GM12891 (cell line): ENCODE measurements at regions not wholly inside any gene's neighbourhood (a gene's known extent, or its start where the extent isn't known, plus 50 kb on each side); places are given as distances from the start of the nearest gene placed in this dataset.

Experiments used
- POLR2A ChIP-seq: IDR thresholded peaks from 2 replicates; pipeline ENCODE4 v1.6.1; 2011; ENCODE audit warnings: low read depth, low read length, control low read depth
- TAF1 ChIP-seq: IDR thresholded peaks from 2 replicates; pipeline ENCODE4 v1.6.1; 2011; ENCODE audit warnings: low read depth, low read length, control low read depth

- no peak for TF ChIP-seq POLR2A
- TF ChIP-seq TAF1: no peak
These were observed 161.6 kb upstream of the PPP2R2D start for GRCh38 chr10:131739206-131739605.
